Activated CD8-positive, alpha-beta memory T cell treated with anti-CD3 and anti-CD28 coated beads, Interleukin-2, amount 50 U/mL, for 4 hours (primary cell): ENCODE measurements at regions not wholly inside any gene's neighbourhood (a gene's known extent, or its start where the extent isn't known, plus 50 kb on each side); places are given as distances from the start of the nearest gene placed in this dataset.
"Not testable (repeated sequence)": the region's sequence is repeated elsewhere in the genome, so short reads cannot be mapped to it uniquely, and the experiment has no call there.

Experiments
- DNase-seq: peaks from one replicate; pipeline ENCODE4 v3.0.0-alpha.2; 2020

GRCh38 chr4:111989817-111990216 is 155.4 kb upstream of the FAM241A start:
- DNase-seq: no peak

- no peak for DNase-seq
Observed at GRCh38 chr4:111991163-111991562, 154.1 kb upstream of the FAM241A start.

GRCh38 chr4:111991797-111992196 is 153.5 kb upstream of the FAM241A start:
- DNase-seq: no peak

- DNase-seq: no peak
Observed at GRCh38 chr4:111992351-111993168, 152.7 kb upstream of the FAM241A start.

- no peak for DNase-seq
Observed at GRCh38 chr4:111994392-111994791, 150.9 kb upstream of the FAM241A start.

- DNase-seq: no peak
Observed at GRCh38 chr4:111997785-111998184, 147.5 kb upstream of the FAM241A start.

- DNase-seq: no peak
Observed at GRCh38 chr4:111999801-112000200, 145.5 kb upstream of the FAM241A start.

GRCh38 chr4:112001041-112001440 is 144.2 kb upstream of the FAM241A start:
- DNase-seq: no peak

- DNase-seq: no peak
Observed at GRCh38 chr4:112002248-112002661, 143.0 kb upstream of the FAM241A start.

- DNase-seq: no peak
Observed at GRCh38 chr4:112003231-112003907, 141.9 kb upstream of the FAM241A start.

- DNase-seq: no peak
Observed at GRCh38 chr4:112005027-112005426, 140.2 kb upstream of the FAM241A start.

- DNase-seq: no peak
Observed at GRCh38 chr4:112007391-112007790, 137.9 kb upstream of the FAM241A start.

GRCh38 chr4:112015960-112016359 is 129.3 kb upstream of the FAM241A start:
- DNase-seq: no peak

- DNase-seq: no peak
Observed at GRCh38 chr4:112023402-112023950, 121.8 kb upstream of the FAM241A start.

GRCh38 chr4:112026058-112026457 is 119.2 kb upstream of the FAM241A start:
- no peak for DNase-seq

- DNase-seq: no peak
Observed at GRCh38 chr4:112029771-112030171, 115.5 kb upstream of the FAM241A start.

GRCh38 chr4:112031712-112032328 is 113.4 kb upstream of the FAM241A start:
- no peak for DNase-seq

GRCh38 chr4:112036886-112037285 is 108.4 kb upstream of the FAM241A start:
- no peak for DNase-seq

- DNase-seq: no peak
Observed at GRCh38 chr4:112038861-112039260, 106.4 kb upstream of the FAM241A start.

- DNase-seq: not testable (repeated sequence)
Observed at GRCh38 chr4:112049119-112049518, 96.1 kb upstream of the FAM241A start.

- no peak for DNase-seq
Observed at GRCh38 chr4:112053825-112054350, 91.4 kb upstream of the FAM241A start.

GRCh38 chr4:112055100-112055499 is 90.2 kb upstream of the FAM241A start:
- no peak for DNase-seq

GRCh38 chr4:112057470-112057869 is 87.8 kb upstream of the FAM241A start:
- no peak for DNase-seq
